ENCODE measurements at regions not wholly inside any gene's neighbourhood (a gene's known extent, or its start where the extent isn't known, plus 50 kb on each side); places are given as distances from the start of the nearest gene placed in this dataset.

DNA sequence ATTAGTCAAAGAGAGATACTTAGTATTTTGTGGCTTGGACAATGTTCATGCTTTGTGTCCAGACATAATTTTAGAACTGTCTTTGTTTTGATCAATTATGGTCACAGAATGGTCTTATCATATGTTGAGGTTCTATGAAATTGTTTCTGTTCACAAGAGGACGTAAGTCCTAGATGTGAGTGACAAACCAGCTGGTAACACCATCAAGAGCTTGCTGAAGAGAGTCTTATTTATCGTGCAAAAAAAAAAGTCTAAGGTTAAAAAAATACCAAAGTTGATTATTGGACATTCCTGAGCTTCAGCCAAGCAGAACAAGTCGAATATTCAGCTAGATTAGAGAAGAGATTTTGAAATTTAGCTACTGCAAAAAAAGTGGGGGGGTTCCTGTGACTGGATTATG is 495.9 kb upstream of the NAALADL2 start:
- TF ChIP-seq, protein P1, sequence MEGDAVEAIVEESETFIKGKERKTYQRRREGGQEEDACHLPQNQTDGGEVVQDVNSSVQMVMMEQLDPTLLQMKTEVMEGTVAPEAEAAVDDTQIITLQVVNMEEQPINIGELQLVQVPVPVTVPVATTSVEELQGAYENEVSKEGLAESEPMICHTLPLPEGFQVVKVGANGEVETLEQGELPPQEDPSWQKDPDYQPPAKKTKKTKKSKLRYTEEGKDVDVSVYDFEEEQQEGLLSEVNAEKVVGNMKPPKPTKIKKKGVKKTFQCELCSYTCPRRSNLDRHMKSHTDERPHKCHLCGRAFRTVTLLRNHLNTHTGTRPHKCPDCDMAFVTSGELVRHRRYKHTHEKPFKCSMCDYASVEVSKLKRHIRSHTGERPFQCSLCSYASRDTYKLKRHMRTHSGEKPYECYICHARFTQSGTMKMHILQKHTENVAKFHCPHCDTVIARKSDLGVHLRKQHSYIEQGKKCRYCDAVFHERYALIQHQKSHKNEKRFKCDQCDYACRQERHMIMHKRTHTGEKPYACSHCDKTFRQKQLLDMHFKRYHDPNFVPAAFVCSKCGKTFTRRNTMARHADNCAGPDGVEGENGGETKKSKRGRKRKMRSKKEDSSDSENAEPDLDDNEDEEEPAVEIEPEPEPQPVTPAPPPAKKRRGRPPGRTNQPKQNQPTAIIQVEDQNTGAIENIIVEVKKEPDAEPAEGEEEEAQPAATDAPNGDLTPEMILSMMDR (IDR thresholded peaks at IDR 0.05), result no peak
- TF ChIP-seq EP300 (IDR thresholded peaks at IDR 0.05) (no peak), POLR2A (IDR thresholded peaks at IDR 0.05) (no peak), POLR2AphosphoS5 (IDR thresholded peaks at IDR 0.05) (no peak)

Data from gastroesophageal sphincter (tissue), 3 donors.